Gastrocnemius medialis (tissue), 4 donors: ENCODE measurements at regions not wholly inside any gene's neighbourhood (a gene's known extent, or its start where the extent isn't known, plus 50 kb on each side); places are given as distances from the start of the nearest gene placed in this dataset.

Source experiments
- CTCF ChIP-seq, 5 experiments: fragments of 450-650 bp in 3 of 5; fragments of 200-600 bp in 2 of 5; sonication (generic) in 2 of 5; IDR thresholded peaks in 4 of 5; conservative IDR thresholded peaks in 1 of 5; 1 replicate in 4 of 5; 2 replicates in 1 of 5; pipeline ENCODE4 v1.5.1; 2016 to 2019; ENCODE audit warnings: antibody characterized with exemption in 5 of 5, mild to moderate bottlenecking in 3 of 5, moderate library complexity in 3 of 5
- POLR2A ChIP-seq, 2 donors: fragments of 450-650 bp; IDR thresholded peaks; one replicate each; pipeline ENCODE4 v1.6.1; 2017; ENCODE audit warnings: antibody characterized with exemption in 2 of 2, mild to moderate bottlenecking in 2 of 2, moderate library complexity in 2 of 2

- TF ChIP-seq POLR2A (IDR thresholded peaks at IDR 0.05) (no peak), CTCF (IDR thresholded peaks at IDR 0.05 in 4 of 5, conservative IDR thresholded peaks at IDR 0.05 in 1 of 5) (no peak)
Measured at GRCh38 chr15:62698646-62699045, 343.9 kb upstream of the TPM1 start.
